ENCODE measurements at regions not wholly inside any gene's neighbourhood (a gene's known extent, or its start where the extent isn't known, plus 50 kb on each side); places are given as distances from the start of the nearest gene placed in this dataset.
"Not testable (repeated sequence)": the region's sequence is repeated elsewhere in the genome, so short reads cannot be mapped to it uniquely, and the experiment has no call there.

- no peak for DNase-seq
These were observed 212.1 kb upstream of the P2RY1 start for GRCh38 chr3:152622811-152623167.

- DNase-seq, result no peak
These were observed 211.5 kb upstream of the P2RY1 start for GRCh38 chr3:152623286-152623911.

GRCh38 chr3:152626226-152626625 lies 208.7 kb upstream of the P2RY1 start:
- no peak for DNase-seq

- DNase-seq, result no peak
These were observed 206.4 kb upstream of the P2RY1 start for GRCh38 chr3:152628496-152628895.

- no peak for DNase-seq
These were observed 205.4 kb upstream of the P2RY1 start for GRCh38 chr3:152629363-152630122.

GRCh38 chr3:152635389-152635788 lies 199.5 kb upstream of the P2RY1 start:
- DNase-seq, result no peak

- no peak for DNase-seq
These were observed 198.3 kb upstream of the P2RY1 start for GRCh38 chr3:152636651-152637050.

- DNase-seq, result no peak
These were observed 196.7 kb upstream of the P2RY1 start for GRCh38 chr3:152638214-152638613.

GRCh38 chr3:152638707-152639450 lies 196.1 kb upstream of the P2RY1 start:
- DNase-seq, result no peak

GRCh38 chr3:152641198-152641597 lies 193.7 kb upstream of the P2RY1 start:
- no peak for DNase-seq

- no peak for DNase-seq
These were observed 192.3 kb upstream of the P2RY1 start for GRCh38 chr3:152642658-152643057.

- no peak for DNase-seq
These were observed 190.5 kb upstream of the P2RY1 start for GRCh38 chr3:152644478-152644877.

GRCh38 chr3:152646004-152646403 lies 188.9 kb upstream of the P2RY1 start:
- peak; percentile 34 for DNase-seq

GRCh38 chr3:152650177-152650576 lies 184.8 kb upstream of the P2RY1 start:
- no peak for DNase-seq

- DNase-seq, result not testable (repeated sequence)
These were observed 184.0 kb upstream of the P2RY1 start for GRCh38 chr3:152650923-152651322.

GRCh38 chr3:152656214-152656971 lies 178.5 kb upstream of the P2RY1 start:
- DNase-seq, result no peak

GRCh38 chr3:152656972-152657355 lies 178.0 kb upstream of the P2RY1 start:
- DNase-seq, result no peak

- DNase-seq, result no peak
These were observed 175.8 kb upstream of the P2RY1 start for GRCh38 chr3:152658977-152659720.

GRCh38 chr3:152662157-152662556 lies 172.8 kb upstream of the P2RY1 start:
- no peak for DNase-seq

- no peak for DNase-seq
These were observed 170.2 kb upstream of the P2RY1 start for GRCh38 chr3:152664766-152665165.

GRCh38 chr3:152667267-152667666 lies 167.7 kb upstream of the P2RY1 start:
- no peak for DNase-seq

GRCh38 chr3:152669560-152669959 lies 165.4 kb upstream of the P2RY1 start:
- DNase-seq, result no peak

All from COR-L47 (cell line).